DOHH2 (cell line): ENCODE measurements at regions not wholly inside any gene's neighbourhood (a gene's known extent, or its start where the extent isn't known, plus 50 kb on each side); places are given as distances from the start of the nearest gene placed in this dataset.

ENCODE experiments used
- H3F3A ChIP-seq: fragments of 200-600 bp; sonication (generic), shearing (Covaris generic); 2 replicates; pipeline ENCODE4 v1.6.0; 2016; ENCODE audit warnings: antibody characterized with exemption, mild to moderate bottlenecking; ENCODE audit not compliant: control insufficient read depth, insufficient read depth
- H3K27ac ChIP-seq: fragments of 200-600 bp; sonication (generic); 2 replicates; pipeline ENCODE4 v1.5.1; 2014; ENCODE audit warnings: low read depth, mild to moderate bottlenecking, low read length, moderate library complexity
- H3K27me3 ChIP-seq: fragments of 200-600 bp; sonication (generic); 2 replicates; pipeline ENCODE4 v1.6.1; 2014; ENCODE audit warnings: mild to moderate bottlenecking, low read length, mixed read lengths; ENCODE audit not compliant: control insufficient read depth
- H3K36me3 ChIP-seq: fragments of 200-600 bp; sonication (generic); 2 replicates; pipeline ENCODE4 v1.6.1; 2014; ENCODE audit warnings: mild to moderate bottlenecking, low read length, moderate library complexity, mixed read lengths; ENCODE audit not compliant: control insufficient read depth
- H3K4me1 ChIP-seq: fragments of 200-600 bp; sonication (generic); 2 replicates; pipeline ENCODE4 v1.6.1; 2014; ENCODE audit warnings: mild to moderate bottlenecking, low read length, mixed read lengths; ENCODE audit not compliant: control insufficient read depth
- H3K4me2 ChIP-seq: fragments of 200-600 bp; sonication (generic); 2 replicates; pipeline ENCODE4 v1.6.0; 2014; ENCODE audit warnings: mild to moderate bottlenecking, low read length, moderate library complexity
- H3K4me3 ChIP-seq: fragments of 200-600 bp; sonication (generic); 2 replicates; pipeline ENCODE4 v1.5.1; 2014; ENCODE audit warnings: mild to moderate bottlenecking, low read length, mixed read lengths
- H3K79me2 ChIP-seq: fragments of 200-600 bp; sonication (generic); 2 replicates; pipeline ENCODE4 v1.6.1; 2014; ENCODE audit warnings: mild to moderate bottlenecking, low read length, mixed read lengths; ENCODE audit not compliant: control insufficient read depth
- H3K9me2 ChIP-seq: fragments of 200-600 bp; sonication (generic); replicated peaks from 2 replicates; pipeline ENCODE4 v1.6.1; 2014; ENCODE audit warnings: mild to moderate bottlenecking, low read length, mixed read lengths; ENCODE audit not compliant: control insufficient read depth
- H3K9me3 ChIP-seq: fragments of 200-600 bp; sonication (generic); 2 replicates; pipeline ENCODE4 v1.6.1; 2014; ENCODE audit warnings: antibody characterized with exemption, low read length, mixed read lengths; ENCODE audit not compliant: control insufficient read depth, insufficient read depth
- H4K20me1 ChIP-seq: fragments of 200-600 bp; sonication (generic); 2 replicates; pipeline ENCODE4 v1.6.0; 2014; ENCODE audit warnings: low read depth, mild to moderate bottlenecking, antibody characterized with exemption, low read length, moderate library complexity; ENCODE audit not compliant: control insufficient read depth, insufficient read depth
- EZH2phosphoT487 ChIP-seq: fragments of 200-600 bp; sonication (generic); IDR thresholded peaks from 2 replicates; pipeline ENCODE4 v1.6.1; 2017; ENCODE audit warnings: borderline replicate concordance, mild to moderate bottlenecking, antibody characterized with exemption, low read length, moderate library complexity, mixed read lengths
- TF ChIP-seq, protein P1 (sequence below): fragments of 200-600 bp; sonication (generic); IDR thresholded peaks from one replicate; pipeline ENCODE4 v1.5.1; 2014; ENCODE audit warnings: antibody characterized with exemption, mild to moderate bottlenecking, low read depth, low read length; ENCODE audit not compliant: poor library complexity, severe bottlenecking

DNA sequence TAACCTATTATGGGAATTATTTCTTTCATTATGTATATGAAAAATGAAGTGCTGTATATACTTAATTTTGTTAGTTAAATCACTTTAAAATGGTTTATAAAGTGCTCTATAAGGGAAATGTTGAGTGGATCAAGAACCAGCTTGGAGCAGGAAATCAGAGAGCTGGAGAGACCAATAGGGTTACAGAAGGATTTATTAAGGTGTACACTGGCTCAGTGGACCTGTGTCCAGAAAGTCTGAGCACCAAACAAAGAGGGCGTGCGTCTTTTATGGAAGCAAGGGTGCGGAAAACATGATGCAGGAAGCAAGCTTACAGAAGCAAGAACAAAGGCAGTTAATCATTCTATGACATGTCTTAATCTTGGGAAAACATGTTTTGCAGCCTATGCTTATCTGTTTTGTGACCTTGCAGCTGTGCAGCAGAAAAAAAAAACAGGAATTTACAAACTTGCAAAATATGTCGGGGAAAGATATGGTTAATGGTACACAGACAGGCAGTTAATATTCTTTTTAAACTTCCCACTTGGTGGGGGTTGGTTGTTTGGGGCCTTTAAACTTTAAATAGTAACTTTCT is 65.2 kb upstream of the SLC35G4 start:
- no peak for TF ChIP-seq EZH2phosphoT487
- TF ChIP-seq, protein P1, sequence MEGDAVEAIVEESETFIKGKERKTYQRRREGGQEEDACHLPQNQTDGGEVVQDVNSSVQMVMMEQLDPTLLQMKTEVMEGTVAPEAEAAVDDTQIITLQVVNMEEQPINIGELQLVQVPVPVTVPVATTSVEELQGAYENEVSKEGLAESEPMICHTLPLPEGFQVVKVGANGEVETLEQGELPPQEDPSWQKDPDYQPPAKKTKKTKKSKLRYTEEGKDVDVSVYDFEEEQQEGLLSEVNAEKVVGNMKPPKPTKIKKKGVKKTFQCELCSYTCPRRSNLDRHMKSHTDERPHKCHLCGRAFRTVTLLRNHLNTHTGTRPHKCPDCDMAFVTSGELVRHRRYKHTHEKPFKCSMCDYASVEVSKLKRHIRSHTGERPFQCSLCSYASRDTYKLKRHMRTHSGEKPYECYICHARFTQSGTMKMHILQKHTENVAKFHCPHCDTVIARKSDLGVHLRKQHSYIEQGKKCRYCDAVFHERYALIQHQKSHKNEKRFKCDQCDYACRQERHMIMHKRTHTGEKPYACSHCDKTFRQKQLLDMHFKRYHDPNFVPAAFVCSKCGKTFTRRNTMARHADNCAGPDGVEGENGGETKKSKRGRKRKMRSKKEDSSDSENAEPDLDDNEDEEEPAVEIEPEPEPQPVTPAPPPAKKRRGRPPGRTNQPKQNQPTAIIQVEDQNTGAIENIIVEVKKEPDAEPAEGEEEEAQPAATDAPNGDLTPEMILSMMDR, result no peak
- no peak overlapping the region for H3K4me2 ChIP-seq

DNA sequence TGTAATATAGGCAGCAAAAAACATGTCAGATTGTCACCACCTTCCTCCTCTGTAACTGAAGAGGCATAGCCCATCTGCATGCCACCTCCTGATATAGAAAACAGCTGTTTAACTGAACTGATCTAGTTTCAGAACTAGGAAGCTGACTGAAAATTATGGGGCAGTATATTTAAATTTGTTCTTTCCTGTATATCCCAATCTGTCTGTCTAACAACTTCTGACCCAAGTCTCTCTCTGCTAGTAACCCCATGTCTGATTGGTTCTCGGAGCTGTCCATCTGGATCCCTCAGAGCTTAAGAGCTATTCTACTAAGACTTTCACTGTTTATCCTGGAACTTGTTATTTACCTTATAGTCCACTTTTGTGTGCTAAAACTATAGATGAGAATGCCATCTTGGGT is 68.2 kb upstream of the SLC35G4 start:
- H3K4me1 ChIP-seq, result no peaks in the 10 kb centered on the region
- H3F3A ChIP-seq, result no peaks in the 10 kb centered on the region
- H3K27ac ChIP-seq, result no peak overlapping the region
- no peaks in the 10 kb centered on the region for H3K27me3 ChIP-seq
- H3K79me2 ChIP-seq, result no peaks in the 10 kb centered on the region
- TF ChIP-seq, protein P1, result no peak
- TF ChIP-seq EZH2phosphoT487, result no peak
- H3K9me3 ChIP-seq, result peaks cover 3% of the 10 kb centered on the region; the same call in 1 of the 2 replicates
- no peak overlapping the region for H3K4me3 ChIP-seq
- no peaks in the 10 kb centered on the region for H3K9me2 ChIP-seq
- H4K20me1 ChIP-seq, result no peaks in the 10 kb centered on the region
- H3K36me3 ChIP-seq, result no peaks in the 10 kb centered on the region
- no peak overlapping the region for H3K4me2 ChIP-seq

More for the DNA sequence above, 65.2 kb upstream of the SLC35G4 start:
- H3K9me3 ChIP-seq, result peaks cover 3% of the 10 kb centered on the region; the same call in 1 of the 2 replicates
- no peaks in the 10 kb centered on the region for H3K36me3 ChIP-seq
- no peaks in the 10 kb centered on the region for H4K20me1 ChIP-seq
- H3F3A ChIP-seq, result no peaks in the 10 kb centered on the region
- no peaks in the 10 kb centered on the region for H3K27me3 ChIP-seq
- no peaks in the 10 kb centered on the region for H3K79me2 ChIP-seq
- H3K4me1 ChIP-seq, result no peaks in the 10 kb centered on the region
- no peaks in the 10 kb centered on the region for H3K9me2 ChIP-seq
- H3K4me3 ChIP-seq, result no peak overlapping the region
- no peak overlapping the region for H3K27ac ChIP-seq

DNA sequence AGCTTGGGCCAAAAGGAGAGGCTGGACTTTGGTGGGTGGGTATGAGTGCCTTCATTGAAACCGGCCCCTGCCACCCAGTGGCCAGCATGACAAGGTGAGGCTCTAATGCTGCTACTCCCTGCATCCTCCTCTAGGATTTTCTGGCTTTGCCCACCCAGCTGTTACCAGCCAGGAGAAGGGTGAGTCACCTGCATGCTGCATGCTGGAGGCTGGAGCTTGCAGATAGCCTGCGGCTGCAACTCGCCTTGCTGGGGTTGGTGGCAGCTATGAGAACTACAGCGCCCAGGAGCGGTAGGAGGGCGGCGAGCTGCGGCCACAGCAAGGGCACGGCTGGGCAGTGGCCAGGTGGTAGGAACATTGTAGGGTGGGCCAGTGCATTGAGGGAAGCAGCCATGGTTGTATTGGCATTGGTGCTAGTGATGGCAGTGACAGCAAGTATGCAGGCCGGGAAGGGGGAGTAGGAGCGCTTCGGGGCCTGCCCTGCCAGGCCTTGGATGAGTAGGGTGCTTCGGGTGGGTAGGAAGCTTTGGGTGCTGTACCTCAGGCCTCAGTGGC is 75.4 kb upstream of the SLC35G4 start:
- no peaks in the 10 kb centered on the region for H3F3A ChIP-seq
- H4K20me1 ChIP-seq, result no peaks in the 10 kb centered on the region
- no peaks in the 10 kb centered on the region for H3K4me1 ChIP-seq
- no peak overlapping the region for H3K4me2 ChIP-seq
- H3K27ac ChIP-seq, result no peak overlapping the region
- H3K36me3 ChIP-seq, result no peaks in the 10 kb centered on the region
- H3K9me3 ChIP-seq, result no peaks in the 10 kb centered on the region
- H3K79me2 ChIP-seq, result no peaks in the 10 kb centered on the region
- no peak for TF ChIP-seq EZH2phosphoT487
- H3K9me2 ChIP-seq, result no peaks in the 10 kb centered on the region
- H3K4me3 ChIP-seq, result no peak overlapping the region
- H3K27me3 ChIP-seq, result no peaks in the 10 kb centered on the region

DNA sequence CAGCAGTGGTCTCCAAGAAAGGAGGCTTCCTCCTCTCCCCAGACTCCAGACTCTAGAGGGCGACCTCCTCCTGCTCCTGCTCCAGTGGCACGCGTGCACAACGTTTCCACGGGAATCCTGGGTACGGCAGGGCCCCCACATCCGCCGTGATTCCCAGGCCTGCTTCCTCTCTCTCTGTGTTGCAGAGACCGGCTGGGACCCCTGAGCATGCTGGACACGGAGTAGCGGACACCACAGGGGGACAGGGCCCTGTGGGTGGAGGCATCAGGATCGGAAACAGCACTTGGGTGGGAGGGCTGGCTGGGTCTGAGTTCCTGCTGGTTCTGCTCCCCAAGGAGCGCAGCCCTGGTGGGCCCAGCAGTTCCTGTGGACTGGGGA is 75.9 kb upstream of the SLC35G4 start:
- Histone ChIP-seq H3K9me2 (no peaks in the 10 kb centered on the region), H3K4me1 (no peaks in the 10 kb centered on the region), H3K79me2 (no peaks in the 10 kb centered on the region), H3K4me3 (no peak overlapping the region), H3F3A (no peaks in the 10 kb centered on the region), H3K27ac (no peak overlapping the region), H3K4me2 (no peak overlapping the region), H3K27me3 (no peaks in the 10 kb centered on the region), H3K9me3 (no peaks in the 10 kb centered on the region), H3K36me3 (no peaks in the 10 kb centered on the region), H4K20me1 (no peaks in the 10 kb centered on the region)
- TF ChIP-seq EZH2phosphoT487, result no peak
- TF ChIP-seq, protein P1, result no peak
